GM11168 (cell line): ENCODE measurements at regions not wholly inside any gene's neighbourhood (a gene's known extent, or its start where the extent isn't known, plus 50 kb on each side); places are given as distances from the start of the nearest gene placed in this dataset.

ENCODE experiments used
- in situ Hi-C: fragments of 300-500 bp; cut with MboI; formaldehyde crosslinking; loops from one replicate; pipeline ENCODE4 v1.12.0; 2022; ENCODE audit warnings: low sequenced_read_pairs; ENCODE audit not compliant: unreplicated experiment

DNA sequence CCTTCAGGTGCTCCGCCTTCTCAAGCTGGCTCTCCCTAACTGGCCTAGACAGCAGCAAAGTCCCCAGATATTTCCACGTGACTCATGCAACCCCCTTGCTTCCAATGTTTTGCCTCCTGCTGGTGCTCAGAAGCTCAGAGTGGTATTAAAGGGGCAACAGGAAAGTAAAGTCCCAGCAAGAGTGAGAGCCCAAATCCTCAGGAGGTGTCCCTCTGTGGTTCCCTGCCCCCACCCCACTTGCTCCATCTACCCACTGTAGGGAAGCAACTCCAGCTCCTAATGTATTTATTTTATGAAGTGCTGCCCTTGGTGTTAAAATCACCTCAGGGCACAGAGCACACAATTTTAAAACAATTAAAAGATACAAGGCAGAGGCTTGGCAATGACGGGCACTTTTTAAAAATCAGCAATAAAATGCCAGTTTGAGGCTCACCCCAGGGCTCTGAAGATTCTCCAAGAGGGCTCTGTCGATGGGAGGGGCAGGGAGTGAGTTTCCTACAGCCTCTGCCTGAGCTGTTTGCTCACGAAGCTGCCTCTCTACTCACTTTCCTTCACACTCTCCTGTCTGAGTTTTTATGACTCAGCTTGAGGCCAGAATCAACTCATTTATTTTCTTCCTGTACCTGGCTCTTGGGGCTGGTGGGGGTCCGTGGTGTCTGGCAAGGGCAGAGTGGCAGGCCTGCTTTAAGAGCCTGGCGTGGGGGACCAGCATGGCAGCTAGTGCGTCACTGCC lies 81.9 kb upstream of the MAX start:
- in situ Hi-C loops: no loop called here

DNA sequence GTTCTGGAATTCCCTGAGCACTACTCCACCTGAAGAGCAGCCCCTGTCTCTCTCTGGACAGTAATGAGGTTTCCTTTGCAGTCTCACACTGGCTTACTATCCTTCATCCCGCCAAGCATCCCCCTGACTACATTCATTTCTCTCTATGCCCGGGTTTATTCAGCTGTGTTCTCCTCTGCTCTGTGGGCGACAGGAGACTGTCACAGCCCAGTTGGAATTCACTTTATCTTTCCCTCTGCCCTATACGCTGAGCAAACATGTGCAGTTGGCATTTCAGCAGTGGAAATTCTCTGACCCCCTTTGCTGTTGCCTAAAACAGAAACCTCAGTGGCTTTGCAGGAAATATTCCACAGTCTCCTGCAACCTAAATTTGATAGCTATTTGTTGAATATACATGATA lies 83.5 kb upstream of the MAX start:
- in situ Hi-C loops: no loop called here

GRCh38 chr14:65186951-65187350 lies 84.6 kb upstream of the MAX start:
- in situ Hi-C loops: no loop called here

GRCh38 chr14:65187421-65188049 lies 85.2 kb upstream of the MAX start:
- in situ Hi-C loops: no loop called here

- in situ Hi-C loops: no loop called here
These were observed 88.0 kb upstream of the MAX start for GRCh38 chr14:65190312-65190711.

GRCh38 chr14:65191716-65192115 lies 89.4 kb upstream of the MAX start:
- in situ Hi-C loops: no loop called here

DNA sequence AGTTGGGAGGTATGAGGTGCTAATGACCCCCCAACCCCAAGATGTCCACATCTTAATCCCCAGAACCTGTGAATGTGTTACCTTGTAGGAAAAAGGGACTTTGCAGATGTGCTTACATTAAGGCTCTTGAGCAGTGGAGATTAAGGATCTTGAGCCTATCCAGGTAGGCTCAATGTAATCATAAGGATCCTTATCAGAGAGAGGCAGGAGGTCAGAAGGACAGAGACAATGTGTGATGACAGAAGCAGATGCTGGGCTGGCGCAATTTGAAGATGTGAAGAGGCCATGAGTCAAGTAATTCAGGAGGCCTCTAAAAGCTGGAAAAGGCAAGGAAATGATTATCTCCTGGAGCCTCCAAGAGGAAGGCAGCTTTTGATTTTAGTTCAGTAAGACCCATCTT lies 90.4 kb upstream of the MAX start:
- in situ Hi-C loops: no loop called here

DNA sequence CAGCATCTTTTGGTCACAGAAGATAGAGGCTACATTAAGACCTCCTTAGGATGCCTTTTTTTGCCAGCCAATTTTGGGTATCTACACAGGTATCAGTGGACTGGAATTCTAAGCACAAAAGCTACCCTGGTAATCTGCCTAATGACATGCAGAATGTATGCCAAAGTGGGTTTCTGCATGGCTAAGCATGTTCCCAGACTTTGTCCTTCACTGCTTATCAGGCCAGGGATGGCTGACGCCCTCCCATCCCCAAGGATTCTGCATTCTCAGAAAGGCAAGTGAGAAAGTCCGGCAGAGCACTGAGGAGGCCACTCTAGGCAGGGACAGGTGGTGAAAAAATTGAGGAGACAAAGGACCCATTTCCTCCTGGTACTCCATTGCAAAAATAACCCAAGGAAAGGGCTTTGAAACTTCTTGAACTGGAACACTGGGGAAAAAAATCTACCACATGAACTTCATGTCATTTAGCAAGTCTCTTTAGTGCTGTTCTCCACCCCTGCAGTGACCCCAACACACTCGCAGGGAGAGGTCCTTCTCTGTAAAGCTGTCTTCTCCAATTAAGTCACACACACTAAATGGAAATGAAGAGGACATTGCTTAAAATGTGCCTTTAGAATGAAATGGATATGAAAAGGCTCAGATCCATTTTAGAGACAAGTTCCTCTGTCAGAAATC lies 91.7 kb upstream of the MAX start:
- in situ Hi-C loops: no loop called here

DNA sequence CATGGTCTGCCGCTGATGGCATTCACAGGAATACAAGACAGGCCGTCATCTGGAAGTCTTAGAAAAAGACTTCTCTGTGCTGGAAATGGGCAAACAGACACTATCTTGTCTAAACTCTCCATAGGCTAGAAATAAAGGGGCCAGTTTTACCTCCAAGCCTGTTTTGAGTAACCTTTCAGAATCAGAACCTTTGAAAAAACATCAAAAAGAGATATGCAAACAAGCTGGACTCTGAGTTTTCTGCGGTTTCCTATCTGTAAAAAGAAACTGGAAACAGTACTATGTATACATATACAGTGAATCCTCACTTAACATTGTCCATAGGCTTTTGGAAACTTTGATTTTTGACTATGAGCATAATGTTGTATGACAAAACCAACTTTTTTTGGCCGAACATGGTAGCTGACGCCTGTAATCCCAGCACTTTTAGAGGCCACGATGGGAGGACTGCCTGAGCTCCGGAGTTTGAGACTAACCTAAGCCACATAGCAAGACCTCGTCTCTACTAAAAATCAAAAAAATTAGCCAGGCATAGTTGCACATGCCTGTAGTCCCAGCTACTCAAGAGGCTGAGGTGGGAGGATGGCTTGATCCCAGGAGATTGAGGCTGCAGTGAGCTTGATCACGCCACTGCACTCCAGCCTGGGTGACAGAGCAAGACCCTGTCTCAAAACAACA lies 92.9 kb upstream of the MAX start:
- in situ Hi-C loops: no loop called here

DNA sequence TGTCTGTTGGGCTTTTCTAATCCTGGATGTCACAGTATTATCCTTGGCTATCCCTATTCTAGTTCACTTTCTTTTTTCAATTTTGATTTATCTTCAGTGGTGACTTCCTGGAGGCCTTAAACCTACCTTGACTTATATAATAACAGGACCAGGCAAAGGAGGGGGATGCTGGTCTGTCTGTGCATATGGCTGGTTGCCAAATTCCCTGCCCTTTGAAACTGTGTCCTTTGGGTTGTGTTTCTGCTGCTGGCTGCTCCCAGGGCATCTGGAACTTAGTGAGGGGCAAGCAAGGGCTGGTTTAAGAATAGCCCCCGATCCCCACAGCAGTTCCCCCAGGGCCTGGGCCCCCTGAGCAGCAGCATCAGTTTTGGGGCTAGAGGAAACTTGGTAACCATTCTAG lies 96.0 kb upstream of the MAX start:
- in situ Hi-C loops: no loop called here

- in situ Hi-C loops: no loop called here
These were observed 98.1 kb upstream of the MAX start for GRCh38 chr14:65200454-65200853.

DNA sequence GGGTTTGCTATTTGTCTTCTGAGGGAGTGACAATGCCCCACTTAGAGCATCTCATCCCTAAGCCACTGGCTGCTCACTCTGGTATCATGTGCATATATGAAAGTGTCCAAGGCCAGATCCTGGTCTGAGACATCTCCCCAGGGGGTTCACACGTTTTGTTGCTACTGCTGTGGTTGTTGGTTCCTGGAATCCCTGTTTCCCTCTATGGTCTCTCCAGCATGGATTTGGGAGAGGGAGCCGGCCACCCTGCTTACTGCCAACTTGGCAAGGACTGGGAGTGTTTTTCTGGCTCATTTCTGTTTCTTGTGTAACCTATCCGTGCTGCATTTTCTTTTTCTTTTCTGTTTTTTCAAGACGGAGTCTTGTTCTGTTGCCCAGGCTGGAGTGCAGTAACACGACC lies 101.3 kb upstream of the MAX start:
- in situ Hi-C loops: no loop called here

GRCh38 chr14:65204056-65204455 lies 101.7 kb upstream of the MAX start:
- in situ Hi-C loops: no loop called here

- in situ Hi-C loops: no loop called here
These were observed 103.7 kb upstream of the MAX start for GRCh38 chr14:65206078-65206447.

DNA sequence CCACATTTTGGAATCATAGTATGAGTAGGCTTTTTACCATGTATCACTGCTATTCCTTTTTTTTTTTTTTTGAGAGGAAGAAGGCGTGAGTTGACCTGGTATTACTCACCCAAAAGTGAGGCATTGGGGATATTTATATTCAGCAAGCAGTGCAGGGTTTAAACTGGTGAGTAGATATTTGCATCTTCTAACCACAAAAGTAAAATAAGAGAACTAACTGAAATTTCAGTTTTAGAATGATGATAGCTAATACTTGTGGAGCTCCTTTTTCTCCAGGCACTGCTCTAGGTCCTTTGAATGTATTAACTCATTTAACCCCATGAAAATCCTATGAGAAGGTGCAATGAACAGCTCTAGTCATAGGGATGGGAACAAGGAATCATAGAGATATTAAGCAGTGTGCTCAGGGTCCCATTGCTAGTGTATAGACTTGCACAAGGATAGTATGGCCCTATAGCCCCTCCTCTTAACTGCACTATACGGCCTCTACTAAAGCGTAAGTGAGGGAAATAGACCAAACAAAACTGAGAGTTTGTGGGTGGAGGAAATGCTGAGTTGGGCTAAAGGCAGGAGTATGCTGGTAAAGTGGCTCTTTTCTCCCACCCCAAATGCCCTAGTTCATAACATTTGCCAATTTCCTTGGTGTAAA lies 104.3 kb upstream of the MAX start:
- in situ Hi-C loops: no loop called here

DNA sequence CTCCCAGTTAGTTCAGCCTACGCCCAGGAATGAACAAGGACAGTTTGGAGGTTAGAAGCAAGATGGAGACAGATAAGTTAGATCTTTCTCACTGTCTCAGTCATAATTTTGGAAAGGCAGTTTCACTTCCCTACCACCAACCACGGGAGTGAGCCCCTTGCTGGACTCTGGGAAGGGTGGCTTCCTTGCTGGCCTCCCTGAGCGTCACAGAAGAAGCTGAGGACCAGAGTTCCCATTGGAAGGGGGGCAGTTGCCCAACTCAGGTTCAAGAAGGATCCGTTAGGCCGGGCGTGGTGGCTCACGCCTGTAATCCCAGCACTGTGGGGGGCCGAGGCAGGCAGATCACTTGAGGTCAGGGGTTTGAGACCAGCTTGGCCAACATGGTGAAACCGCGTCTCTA lies 106.2 kb upstream of the MAX start:
- in situ Hi-C loops: no loop called here

DNA sequence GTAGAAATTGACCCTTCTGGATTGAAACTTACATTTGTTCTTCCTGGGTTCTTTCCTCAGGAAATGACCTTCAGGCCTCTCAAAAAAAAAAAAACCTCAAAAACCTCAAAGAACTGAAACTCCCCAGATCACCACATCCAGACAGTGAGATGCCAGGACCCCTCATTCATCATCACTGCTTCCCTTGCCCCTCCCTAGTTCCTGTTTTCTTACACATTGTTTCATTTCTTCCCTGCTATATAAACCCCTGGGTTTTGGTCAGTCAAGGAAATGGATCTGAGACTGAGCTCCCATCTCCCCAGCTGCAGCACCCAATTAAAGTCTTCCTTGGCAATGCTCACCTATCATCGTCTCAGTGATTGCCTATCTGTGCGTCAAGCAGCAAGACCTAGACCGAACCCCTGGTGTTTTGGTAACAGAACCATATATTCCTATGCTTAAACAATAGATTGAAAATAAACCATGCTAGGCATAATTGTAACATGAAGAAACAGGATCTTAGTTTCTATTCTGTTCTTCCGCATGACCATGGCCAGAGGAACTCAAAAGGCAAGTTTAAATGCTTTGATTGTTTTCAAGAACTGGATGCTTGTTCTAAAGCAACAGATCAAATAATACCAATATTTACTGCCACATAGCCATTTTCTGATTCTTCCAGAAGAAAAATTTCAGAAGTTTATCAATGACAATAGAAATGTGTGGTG lies 108.0 kb upstream of the MAX start:
- in situ Hi-C loops: no loop called here

GRCh38 chr14:65210822-65211182 lies 108.5 kb upstream of the MAX start:
- in situ Hi-C loops: no loop called here

DNA sequence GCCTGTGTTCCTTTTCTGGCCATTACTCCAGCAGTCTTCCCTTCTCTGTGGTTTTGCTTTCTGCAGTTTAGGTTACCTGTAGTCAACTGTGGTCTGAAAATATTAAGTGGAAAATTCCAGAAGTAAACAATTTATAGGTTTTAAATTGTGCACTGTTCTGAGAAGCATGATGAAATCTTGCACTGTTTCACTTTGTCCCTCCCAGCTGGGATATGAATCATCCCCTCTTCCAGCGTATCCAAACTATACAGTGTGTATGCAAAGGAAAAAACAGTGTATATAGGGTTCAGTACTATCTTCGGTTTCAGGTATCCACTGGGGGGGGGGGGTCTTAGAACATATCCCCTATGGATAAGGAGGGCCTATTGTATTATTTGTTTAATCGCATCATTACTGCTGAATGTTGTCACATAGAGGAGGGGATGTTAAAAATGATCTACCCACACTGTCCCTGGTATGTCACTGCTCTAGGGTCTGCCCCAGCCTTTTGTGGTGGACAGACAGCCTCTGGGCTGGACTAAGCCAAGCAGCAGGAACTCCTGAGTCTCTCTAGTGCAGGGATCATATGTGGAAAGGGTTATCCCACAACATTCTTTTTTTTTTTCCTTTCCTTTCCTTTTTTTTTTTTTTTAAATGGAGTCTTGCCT lies 109.1 kb upstream of the MAX start:
- in situ Hi-C loops: no loop called here

GRCh38 chr14:65213316-65213715 lies 111.0 kb upstream of the MAX start:
- in situ Hi-C loops: no loop called here
